Stimulated activated CD8-positive, alpha-beta memory T cell treated with anti-CD3 and anti-CD28 coated beads, Interleukin-7, amount 100 ng/mL, for 24 hours (primary cell): ENCODE measurements at regions not wholly inside any gene's neighbourhood (a gene's known extent, or its start where the extent isn't known, plus 50 kb on each side); places are given as distances from the start of the nearest gene placed in this dataset.
"Not testable (repeated sequence)": the region's sequence is repeated elsewhere in the genome, so short reads cannot be mapped to it uniquely, and the experiment has no call there.

Source experiments
- DNase-seq: peaks from one replicate; pipeline ENCODE4 v3.0.0-alpha.2; 2020; ENCODE audit warnings: low read depth

DNA sequence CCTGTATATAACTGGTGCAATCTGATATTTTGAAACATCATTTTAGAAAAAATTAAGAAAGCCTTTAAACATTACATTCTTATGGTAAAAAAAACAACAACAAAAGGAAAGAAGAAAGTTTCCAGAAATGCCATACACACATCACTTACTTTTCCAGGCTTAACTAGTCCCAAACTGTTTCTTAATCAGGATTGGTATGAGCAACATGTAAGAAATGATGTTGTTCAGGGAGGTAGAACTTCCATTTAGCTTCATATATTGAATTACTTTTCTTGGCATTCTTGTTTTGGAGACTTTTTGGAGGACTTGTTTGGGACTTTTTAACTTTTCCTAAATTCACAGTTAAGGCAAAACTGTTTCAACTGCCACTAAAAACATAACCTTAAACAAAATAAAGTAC is 791.5 kb downstream of the METTL15 start:
- DNase-seq: no peak

DNA sequence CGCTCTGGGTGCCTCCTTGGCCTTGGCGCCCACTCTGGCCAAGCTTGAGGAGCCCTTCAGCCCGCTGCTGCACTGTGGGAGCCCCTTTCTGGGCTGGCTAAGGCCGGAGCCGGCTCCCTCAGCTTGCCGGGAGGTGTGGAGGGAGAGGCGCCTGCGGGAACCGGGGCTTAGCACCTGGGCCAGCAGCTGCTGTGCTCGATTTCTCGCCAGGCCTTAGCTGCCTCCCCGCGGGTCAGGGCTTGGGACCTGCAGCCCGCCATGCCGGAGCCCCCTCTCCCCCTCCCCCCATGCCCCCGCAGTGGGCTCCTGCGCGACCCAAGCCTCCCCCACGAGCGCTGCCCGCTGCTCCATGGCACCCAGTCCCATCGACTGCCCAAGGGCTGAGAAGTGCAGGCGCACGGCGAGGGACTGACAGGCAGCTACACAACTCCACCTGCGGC is 782.4 kb downstream of the METTL15 start:
- DNase-seq: not testable (repeated sequence)

DNA sequence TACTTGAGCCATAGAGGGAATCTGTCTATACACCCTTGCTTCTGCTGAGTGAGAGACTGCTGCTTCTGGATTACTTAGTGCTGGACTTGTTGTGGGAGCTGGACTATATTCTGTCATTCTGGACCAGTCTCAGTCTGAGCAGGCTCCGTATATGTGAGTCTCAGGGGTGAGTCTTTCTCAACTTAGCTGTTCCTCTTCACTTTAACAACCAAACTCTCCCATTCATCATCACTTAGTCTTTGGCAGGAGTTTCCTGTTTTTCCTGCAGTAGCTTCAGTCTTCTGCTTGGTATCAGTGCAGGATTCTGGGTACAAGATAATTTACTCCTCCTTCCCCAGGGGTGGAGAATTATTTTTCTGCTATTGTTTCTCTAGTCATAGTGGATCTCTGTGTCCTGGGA is 779.5 kb downstream of the METTL15 start:
- DNase-seq: no peak

DNA sequence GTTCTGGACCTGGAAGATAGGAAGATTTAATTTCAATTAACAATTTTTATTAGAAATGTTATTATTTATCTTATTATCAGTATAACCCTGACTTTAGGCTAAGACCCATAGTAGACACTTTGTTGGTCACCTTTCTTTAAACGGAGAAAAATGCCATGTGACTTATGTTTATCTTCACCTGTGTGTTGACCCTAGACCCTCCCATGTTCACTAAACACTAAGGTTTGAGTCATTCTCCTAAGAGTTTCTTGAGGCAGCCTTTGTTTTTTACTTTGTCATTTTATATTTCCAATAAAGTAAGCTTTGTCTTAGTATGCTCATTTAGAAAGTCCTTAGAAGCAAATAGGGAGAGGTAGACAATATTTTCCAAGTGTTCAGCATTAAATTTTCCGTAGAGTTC is 771.7 kb downstream of the METTL15 start:
- DNase-seq: no peak

DNA sequence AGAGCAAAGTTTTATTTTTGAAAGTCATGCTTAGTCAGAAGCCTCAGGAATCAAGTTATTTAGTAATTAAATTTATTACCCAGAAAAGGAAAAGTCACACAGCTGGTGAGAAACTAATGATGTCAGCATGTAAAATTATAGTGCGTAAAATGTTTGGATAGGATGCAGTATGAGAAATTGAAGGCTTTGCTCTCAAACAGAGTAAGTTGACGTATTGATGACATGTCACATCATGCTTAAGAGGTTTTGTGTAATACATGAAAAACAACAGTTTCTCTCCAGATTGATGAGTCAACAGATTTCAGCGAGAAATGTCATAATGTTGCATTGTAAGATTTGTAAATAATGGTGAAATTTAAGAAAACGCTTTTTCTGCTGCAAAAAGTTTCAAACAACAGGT is 769.8 kb downstream of the METTL15 start:
- DNase-seq: no peak

DNA sequence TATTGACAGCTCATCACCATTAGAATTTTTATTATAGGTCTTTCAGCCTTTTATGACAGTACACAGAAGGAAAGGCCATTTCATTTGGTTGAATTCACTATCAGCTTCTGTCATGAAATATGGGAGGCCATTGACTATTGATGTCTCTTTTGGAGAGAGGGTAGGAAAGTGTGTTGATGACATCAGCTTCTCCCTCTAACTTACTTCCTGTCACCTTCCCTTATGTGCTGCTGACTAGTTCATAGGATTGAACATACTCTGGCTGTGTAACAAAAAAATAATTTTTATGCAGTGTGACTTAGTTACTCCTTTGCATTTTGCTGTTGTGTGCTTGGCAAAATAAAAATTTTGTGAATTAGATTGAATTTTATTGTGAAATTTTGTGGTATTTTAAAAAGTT is 769.2 kb downstream of the METTL15 start:
- DNase-seq: no peak

DNA sequence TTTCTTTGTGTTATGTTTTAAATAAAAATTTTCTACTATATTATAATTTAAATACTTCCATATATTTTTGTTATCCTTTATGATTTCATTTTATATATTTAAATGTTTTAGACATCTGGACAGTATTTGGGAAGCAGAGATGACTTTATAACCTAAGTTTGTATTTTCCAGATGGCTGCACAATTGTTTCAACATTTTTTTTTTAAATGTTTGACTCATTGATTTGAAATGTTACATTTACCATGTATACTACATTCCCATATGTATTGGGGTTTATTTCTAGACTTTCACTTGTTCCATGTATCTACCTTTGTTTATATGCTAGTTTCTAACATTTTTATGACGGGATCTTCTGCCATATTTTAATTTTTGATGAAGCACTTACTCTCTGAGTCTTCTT is 766.5 kb downstream of the METTL15 start:
- no peak for DNase-seq

DNA sequence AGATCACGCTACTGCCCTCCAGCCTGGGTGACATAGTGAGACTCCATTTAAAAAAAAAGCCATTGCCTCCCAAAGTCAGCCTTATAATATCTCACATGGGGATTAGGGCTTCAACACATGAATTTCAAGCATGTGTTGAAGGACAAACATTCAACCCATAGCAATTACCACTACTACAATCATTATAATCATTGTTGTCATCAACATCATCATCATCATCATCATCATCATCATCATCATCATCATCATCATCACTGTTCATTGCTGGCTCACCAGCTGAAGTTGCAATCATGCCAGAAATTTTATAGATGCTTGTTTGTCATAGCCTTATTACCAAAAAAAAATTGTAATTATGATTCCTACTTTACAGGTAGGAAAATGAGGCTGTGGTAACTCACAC is 762.9 kb downstream of the METTL15 start:
- no peak for DNase-seq

DNA sequence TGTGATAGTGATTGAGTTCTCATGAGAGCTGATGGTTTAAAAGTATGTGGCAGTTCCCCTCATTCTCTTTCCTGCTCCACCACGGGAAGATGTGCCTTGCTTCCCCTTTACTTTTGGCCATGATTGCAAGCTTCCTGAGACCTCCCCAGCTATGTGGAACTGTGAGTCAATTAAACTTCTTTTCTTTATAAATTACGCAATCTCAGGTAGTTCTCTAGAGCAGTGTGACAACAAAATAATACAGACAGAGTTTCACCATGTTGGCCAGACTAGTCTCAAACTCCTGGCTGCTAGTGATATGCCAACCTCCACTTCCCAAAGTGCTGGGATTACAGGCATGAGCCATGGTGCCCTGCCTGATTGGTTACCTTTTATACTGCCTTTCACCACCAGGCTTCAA is 755.2 kb downstream of the METTL15 start:
- DNase-seq: no peak

DNA sequence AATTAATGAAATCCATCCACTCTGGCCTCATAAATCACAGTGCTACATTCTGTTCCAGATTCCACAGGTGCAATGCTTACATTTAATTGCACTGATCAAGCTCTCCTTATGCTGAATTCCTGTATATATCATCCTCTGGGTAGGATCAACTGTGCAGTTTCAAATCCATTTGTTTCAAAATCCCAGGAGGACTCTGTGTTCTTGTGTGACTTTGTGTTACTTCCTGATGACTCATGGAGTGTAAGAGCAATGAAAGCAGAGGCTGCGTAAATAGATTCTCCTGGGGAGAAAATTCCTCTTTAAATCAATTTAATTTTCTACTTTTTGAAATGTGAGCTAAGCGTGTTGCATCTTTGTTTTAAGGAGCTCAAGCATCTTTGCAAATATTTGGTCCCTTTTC is 752.7 kb downstream of the METTL15 start:
- DNase-seq: no peak

DNA sequence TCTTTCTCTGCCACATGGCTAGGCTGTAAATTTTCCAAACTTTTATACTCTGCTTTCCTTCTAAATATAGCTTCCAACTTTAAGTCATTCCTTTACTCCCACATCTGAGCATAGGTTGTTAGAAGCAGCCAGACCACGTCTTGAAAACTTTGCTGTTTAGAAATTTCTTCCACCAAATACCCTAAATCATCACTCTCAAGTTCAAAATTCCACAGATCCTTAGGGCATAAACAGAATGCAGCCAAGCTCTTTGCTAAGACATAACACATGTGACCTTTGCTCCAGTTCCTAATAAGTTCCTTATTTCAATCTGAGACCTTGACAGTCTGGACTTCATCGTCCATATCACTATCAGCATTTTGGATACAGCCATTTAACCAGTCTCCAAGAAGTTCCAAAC is 749.9 kb downstream of the METTL15 start:
- no peak for DNase-seq

DNA sequence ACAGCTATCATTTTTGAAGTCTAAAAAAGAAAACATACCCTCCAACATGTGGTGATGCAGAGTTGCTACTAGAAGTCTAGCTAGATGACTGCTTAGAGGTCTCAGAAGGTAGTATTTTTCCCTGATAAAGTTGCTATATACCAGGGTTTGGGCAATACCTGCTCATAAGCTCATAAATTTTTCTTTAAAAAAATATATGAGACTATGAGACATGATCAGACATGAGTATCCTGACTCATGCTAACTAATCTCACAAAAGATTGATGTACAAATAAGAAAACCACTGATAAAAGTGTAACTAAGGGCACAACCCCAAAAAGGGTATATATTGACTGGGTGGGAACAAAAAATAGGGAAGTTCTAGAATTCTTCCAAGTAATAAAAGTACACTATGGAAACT is 740.9 kb downstream of the METTL15 start:
- DNase-seq: no peak

DNA sequence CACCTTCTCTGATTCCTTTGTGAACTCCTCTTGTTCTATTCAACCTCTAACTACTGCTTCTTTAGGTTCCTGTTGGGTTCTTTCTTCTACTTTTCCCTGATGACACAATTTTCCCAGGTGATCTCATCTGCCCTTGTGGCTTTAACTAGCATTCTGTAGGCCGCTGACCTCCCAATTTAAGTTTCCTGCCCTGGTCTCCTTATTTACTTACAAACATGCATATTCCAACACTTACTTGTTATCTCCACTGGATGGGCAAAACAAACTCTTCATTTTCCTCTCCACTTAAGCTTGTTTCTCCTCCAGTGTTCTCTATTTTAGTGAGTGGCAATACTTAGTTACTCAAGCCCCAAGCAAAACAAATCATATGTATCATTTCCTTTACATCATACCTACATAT is 734.5 kb downstream of the METTL15 start:
- DNase-seq: no peak

DNA sequence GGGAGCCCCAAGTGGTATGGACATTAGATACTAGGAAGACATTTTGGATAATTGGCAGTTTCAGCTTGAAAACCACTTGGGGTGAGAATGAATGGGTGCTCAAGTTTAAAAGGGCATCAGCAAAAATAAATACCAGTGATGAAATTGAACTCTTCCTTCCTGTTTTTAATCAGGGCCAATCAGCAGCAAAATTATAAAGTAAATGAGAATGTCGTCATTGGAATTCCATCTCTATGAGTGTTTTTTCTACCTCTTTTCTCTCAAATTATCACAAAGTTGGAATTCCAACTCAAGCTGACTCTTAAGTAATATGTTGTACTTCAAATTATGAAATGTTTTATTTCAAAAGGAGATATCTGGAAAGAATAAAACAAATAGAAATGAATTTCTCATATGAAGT is 730.6 kb downstream of the METTL15 start:
- DNase-seq: no peak

DNA sequence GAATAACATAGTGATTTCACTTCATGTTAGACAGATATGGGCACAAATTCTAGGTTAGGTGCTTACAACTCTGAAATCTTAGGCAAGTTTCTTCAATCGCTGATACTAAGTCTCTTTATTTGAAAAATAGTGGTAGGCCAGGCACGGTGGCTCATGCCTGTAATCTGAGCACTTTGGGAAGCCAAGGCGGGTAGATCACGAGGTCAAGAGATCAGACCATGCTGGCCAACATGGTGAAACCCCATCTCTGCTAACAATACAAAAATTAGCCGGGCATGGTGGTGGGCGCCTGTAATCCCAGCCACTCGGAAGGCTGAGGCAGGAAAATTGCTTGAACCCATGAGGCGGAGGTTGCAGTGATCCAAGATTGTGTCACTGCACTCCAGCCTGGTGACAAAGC is 729.4 kb downstream of the METTL15 start:
- DNase-seq: no peak

DNA sequence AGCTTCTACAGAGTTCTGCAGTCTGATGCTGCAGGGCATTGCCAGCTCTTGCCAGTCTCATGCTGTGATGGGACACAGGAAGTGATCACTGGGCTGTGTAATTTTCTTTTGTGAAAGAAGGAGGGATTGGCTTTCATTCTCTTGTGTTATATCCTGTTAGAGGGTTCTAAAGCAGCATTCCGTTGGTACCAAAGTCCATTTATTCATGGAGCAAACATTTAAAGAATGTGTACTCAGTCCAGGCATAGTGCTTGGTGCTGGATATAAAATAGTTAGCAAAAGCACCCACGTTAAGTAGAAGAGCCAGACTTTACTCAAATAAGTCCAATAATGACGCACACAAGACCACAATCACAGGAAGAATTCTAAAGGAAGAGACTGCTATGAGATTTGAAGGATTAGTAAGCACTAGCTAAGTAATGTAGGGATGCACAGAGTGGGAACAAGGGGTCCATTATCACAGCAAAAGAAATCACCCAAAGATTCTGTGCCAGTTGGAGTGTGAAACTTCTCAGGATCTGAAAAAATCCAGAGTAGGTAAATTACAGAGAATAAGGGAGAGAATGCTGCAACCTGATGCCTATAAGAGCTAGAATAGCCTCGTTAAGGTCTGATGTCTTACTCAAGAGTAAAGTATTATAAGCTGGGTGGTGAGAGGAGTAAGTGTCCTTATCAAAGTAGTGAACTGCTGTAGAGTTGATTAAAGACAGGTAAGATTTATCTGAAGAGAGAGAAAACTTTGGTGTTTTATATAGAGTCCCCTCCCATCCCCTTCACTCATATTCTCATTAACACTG is 728.3 kb downstream of the METTL15 start:
- no peak for DNase-seq

DNA sequence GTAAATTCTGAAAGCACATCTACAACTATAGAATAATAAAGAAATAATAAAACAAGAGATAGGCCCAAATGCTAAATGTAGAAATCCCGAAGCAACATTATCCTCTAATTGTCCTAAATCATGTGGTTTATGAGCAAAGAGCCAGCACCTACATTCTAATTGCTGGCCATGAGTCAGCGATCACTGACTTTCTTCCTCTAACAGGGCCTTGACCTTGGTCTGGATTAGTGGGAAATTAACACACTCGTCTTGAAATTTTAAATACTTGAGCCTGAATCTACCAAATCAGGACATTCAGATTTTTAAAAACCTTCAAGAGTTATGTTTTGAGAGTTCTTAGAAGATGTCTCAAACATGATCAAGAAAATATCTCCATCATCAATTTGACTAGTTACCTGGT is 727.6 kb downstream of the METTL15 start:
- no peak for DNase-seq

DNA sequence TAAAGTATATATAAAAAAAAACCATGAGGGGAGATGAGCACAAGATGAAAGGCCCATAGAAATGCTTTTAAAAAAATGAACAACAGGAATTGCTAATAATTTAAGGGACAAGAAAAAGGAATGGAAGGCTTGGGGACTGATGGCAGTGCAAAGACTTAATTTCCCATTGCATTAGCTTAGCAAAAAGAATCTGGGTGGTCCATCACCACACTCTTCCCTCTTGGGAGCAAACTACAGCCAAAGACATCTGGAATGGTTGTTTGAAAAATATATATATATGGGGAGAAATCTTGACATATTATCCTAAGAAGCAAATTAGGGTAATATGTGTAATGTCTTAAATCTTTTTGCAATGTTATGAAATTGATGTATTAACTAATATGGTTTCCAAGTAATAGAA is 727.1 kb downstream of the METTL15 start:
- DNase-seq: no peak

DNA sequence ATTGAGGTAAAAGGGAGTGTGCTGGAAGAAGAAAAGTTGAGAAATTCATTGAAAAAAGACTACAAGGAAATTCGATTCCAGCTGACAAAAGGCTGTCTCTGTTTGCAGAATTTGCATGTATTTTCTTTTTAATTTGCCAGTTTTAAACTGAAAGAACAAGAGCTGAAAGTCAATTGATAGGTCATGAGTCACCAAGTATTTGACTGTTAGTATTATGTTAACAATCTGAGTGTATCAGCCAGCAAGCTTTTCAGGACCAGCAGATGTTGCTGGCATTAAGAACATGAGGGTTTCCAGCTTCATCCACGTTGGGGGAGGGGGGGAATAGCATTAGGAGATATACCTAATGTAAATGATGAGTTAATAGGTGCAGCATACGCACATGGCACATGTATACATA is 726.7 kb downstream of the METTL15 start:
- no peak for DNase-seq

DNA sequence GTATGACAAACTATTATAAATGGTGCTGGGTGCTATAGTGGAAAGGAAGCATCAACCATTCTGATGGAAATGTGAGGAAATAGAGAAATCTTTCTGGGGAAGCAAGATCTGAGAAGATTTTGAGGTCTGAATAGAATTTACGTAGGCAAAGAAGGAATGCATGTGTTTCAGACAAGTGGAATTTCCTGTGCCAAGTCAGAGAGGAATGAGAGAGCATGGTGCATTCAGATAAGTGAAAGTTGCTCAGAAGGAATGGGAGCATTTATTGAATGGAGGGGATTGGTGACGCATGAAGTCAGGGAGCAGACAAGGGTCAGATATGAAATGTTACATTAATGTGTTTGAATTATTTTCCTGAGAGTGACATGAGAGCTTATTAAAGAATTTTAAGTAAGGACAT is 725.5 kb downstream of the METTL15 start:
- no peak for DNase-seq

DNA sequence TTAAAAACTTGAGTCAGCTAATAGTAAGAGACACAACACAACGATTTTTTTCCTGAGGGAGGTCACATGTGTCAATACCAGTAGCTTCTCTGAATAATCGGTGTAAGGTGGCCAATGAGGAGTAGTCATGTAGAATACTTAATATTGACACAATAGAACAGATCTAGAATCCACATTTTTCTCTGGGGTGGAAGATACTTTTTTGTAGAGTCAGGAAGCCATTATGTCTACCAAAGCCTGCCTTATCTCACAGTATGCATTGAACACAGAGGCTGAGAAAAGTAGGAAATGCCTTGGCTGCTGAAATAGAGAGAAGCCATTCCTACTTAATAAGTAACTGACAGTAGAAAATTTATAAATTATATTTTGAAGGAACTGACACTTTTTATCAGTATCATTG is 725.0 kb downstream of the METTL15 start:
- no peak for DNase-seq

DNA sequence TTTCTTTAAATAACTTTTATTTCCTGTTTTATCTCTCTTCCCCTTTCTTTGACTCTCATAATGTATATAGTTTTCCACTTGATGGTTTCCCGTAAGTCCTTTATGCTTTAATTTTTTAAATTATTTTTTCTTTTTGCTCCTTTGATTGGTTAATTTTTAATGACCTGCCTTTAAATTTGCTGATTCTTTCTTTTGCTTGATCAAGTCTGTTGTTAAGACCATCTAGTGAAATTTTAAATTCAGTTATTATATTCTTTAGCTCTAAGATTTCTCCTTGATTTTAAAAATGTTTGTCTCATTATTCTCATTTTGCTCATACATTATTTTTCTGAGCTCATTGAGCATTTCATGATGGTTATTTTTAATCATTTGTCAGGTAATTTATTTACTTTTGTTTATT is 718.6 kb downstream of the METTL15 start:
- DNase-seq: no peak

DNA sequence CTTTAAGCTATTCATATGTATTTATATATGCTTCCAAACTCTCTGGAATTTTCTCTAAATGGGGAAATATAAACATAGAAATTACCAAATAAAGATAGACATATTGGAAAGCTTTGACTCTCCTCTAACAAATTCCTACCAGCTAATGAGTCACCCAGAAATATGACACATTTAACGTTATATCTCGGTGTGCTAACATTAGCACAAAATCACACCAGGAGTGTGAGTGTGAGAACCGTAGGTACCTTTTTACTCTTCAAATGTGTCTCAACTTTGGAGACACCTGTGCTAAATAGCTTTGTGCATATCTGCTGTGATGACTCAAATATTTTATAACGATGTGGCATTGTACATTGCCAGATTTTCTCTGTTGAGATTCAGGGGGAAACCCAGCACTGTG is 714.4 kb downstream of the METTL15 start:
- no peak for DNase-seq

DNA sequence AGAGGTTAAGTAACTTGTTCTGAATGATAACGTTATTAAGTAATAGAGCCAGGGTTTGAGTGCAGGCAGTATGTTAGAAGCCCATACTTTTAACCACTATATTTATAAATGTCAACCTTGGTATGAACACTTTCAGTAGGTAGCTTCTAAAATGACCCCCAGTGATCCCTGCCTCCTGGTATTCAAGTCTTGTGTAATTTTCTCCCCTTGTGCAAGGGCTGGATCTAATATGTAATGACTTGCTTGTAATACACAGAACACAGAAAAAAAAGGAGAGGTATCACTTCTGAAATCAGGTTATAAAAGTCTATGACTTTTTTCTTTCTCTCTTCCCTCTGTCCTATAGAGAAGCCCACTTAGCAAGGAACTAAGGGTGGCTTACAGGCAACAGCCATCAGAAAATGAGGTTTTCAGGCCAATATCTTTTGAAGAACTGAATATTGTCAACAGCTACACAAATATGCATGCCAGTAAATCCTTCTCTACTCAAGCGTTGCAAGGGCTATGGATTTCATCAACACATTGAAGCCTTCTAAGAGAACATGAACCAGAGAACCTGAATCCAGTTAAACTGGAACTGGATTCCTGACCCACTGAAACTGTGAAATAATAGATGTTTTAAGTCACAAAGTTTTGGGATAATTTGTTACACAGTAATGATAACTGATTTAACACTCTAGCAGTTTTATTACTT is 712.3 kb downstream of the METTL15 start:
- no peak for DNase-seq
